GM19240 (cell line): ENCODE measurements at regions not wholly inside any gene's neighbourhood (a gene's known extent, or its start where the extent isn't known, plus 50 kb on each side); places are given as distances from the start of the nearest gene placed in this dataset.
"Not testable (repeated sequence)": the region's sequence is repeated elsewhere in the genome, so short reads cannot be mapped to it uniquely, and the experiment has no call there.

ENCODE experiments used
- DNase-seq: peaks from one replicate; pipeline ENCODE4 v3.0.0; 2011; ENCODE audit warnings: low spot score; ENCODE audit not compliant: insufficient read length

GRCh38 chr5:1653698-1654651 is 130.2 kb upstream of the LPCAT1 start:
- DNase-seq = not testable (repeated sequence)

GRCh38 chr5:1652873-1653697 is 129.3 kb upstream of the LPCAT1 start:
- no peak for DNase-seq

- no peak for DNase-seq
Observed at GRCh38 chr5:1651971-1652872, 128.5 kb upstream of the LPCAT1 start.

GRCh38 chr5:1651250-1651649 is 127.5 kb upstream of the LPCAT1 start:
- no peak for DNase-seq

GRCh38 chr5:1649554-1649953 is 125.8 kb upstream of the LPCAT1 start:
- no peak for DNase-seq

- no peak for DNase-seq
Observed at GRCh38 chr5:1648806-1649205, 125.0 kb upstream of the LPCAT1 start.

- DNase-seq = no peak
Observed at GRCh38 chr5:1647580-1647979, 123.8 kb upstream of the LPCAT1 start.

GRCh38 chr5:1644810-1645571 is 121.2 kb upstream of the LPCAT1 start:
- DNase-seq = peak; percentile 88

GRCh38 chr5:1644393-1644809 is 120.6 kb upstream of the LPCAT1 start:
- not testable (repeated sequence) for DNase-seq

GRCh38 chr5:1643651-1644392 is 120.1 kb upstream of the LPCAT1 start:
- DNase-seq = no peak

GRCh38 chr5:1642621-1643061 is 118.9 kb upstream of the LPCAT1 start:
- no peak for DNase-seq

- DNase-seq = no peak
Observed at GRCh38 chr5:1642221-1642620, 118.5 kb upstream of the LPCAT1 start.

- DNase-seq = peak; percentile 65
Observed at GRCh38 chr5:1641560-1642166, 117.9 kb upstream of the LPCAT1 start.

- DNase-seq = no peak
Observed at GRCh38 chr5:1641041-1641440, 117.3 kb upstream of the LPCAT1 start.

GRCh38 chr5:1640421-1640881 is 116.7 kb upstream of the LPCAT1 start:
- no peak for DNase-seq

GRCh38 chr5:1639757-1640156 is 116.0 kb upstream of the LPCAT1 start:
- no peak for DNase-seq

GRCh38 chr5:1638658-1639400 is 115.1 kb upstream of the LPCAT1 start:
- DNase-seq = no peak
